ENCODE measurements at regions not wholly inside any gene's neighbourhood (a gene's known extent, or its start where the extent isn't known, plus 50 kb on each side); places are given as distances from the start of the nearest gene placed in this dataset.

DNA sequence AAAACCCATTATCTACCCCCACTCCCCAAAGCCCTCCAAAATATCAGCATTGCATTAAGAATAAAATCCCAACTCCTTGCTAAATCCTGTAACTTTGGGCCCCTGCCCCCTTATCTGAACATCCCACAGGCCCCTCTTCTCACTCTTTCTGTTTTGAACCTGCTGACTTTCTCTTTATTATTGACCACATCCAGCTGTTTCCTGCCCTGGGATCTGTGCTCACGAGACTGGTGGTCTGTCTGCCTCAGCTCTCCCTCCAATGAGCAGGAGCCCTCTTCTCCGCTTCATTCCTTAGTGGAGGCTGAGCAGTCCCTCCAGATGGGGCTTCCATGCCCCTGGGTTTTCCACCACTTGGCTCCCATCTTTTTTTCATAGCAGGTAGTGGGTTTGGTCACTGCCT, 116.9 kb downstream of the ACKR3 start:
- no peak for FAIRE-seq

DNA sequence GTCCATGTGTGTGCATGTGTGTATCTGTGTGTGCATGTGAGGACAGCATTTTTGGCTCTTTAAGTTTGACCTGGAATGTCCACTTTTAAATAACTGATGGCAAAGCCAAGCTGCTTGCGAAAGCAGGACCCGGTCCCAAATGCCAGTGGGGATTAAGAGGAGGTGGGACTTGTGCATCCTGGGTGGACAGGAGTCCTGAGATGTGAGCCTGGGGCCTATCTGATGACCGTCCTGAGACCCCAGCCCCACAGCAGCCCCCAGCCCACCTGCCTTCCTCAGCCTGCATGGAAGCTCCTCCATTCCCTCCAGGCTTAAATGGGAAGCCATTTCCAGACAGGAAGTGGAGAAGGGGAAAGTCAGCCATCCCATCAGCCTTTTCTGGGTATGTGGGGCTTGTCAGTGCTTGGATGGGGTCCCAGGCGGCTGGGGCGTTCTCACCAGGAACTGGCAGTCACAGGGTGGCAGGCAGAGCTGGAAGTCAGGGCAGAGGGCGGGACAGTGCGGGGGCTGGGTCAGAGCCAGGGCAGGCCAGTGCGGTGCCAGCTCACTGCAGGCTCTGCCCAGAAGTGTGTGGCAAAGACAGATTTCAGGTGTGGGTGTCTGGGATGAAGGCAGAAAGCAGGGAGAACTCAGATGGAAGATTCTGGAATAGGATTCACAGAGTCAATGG, 117.8 kb downstream of the ACKR3 start:
- no peak for FAIRE-seq
- TF ChIP-seq, protein P1, sequence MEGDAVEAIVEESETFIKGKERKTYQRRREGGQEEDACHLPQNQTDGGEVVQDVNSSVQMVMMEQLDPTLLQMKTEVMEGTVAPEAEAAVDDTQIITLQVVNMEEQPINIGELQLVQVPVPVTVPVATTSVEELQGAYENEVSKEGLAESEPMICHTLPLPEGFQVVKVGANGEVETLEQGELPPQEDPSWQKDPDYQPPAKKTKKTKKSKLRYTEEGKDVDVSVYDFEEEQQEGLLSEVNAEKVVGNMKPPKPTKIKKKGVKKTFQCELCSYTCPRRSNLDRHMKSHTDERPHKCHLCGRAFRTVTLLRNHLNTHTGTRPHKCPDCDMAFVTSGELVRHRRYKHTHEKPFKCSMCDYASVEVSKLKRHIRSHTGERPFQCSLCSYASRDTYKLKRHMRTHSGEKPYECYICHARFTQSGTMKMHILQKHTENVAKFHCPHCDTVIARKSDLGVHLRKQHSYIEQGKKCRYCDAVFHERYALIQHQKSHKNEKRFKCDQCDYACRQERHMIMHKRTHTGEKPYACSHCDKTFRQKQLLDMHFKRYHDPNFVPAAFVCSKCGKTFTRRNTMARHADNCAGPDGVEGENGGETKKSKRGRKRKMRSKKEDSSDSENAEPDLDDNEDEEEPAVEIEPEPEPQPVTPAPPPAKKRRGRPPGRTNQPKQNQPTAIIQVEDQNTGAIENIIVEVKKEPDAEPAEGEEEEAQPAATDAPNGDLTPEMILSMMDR (IDR thresholded peaks at IDR 0.05; ENCODE audit: insufficient read depth, missing control alignments): no peak

More for the DNA sequence above, 116.9 kb downstream of the ACKR3 start:
- TF ChIP-seq, protein P1 (IDR thresholded peaks at IDR 0.05; ENCODE audit: insufficient read depth, missing control alignments): no peak
- DNase-seq (ENCODE audit: insufficient read length, low spot score): no peak

DNA sequence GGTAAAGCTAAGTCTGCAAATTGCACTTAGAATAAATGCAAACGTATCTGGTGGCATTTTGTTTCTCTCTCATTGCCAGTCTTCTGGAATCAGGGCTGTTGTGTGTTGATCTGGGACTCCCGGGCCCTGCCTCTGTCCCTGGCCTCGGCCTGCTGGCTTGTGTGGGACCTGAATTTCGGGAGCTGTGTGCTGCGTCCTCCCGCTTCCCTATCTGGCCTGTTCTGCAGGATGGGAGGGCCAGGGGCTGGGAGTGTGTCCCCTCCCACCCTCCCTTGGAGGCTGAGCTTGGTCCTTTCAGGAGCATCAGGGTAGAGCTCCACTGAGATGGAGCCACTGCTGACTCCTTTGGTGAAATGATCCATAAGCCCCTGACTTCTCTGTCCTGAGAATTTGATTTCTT, 118.5 kb downstream of the ACKR3 start:
- DNase-seq (ENCODE audit: insufficient read length, low spot score) (no peak), FAIRE-seq (no peak)
- TF ChIP-seq, protein P1 (IDR thresholded peaks at IDR 0.05; ENCODE audit: insufficient read depth, missing control alignments): no peak

More for the DNA sequence above, 117.8 kb downstream of the ACKR3 start:
- no peak for DNase-seq (ENCODE audit: insufficient read length, low spot score)

DNA sequence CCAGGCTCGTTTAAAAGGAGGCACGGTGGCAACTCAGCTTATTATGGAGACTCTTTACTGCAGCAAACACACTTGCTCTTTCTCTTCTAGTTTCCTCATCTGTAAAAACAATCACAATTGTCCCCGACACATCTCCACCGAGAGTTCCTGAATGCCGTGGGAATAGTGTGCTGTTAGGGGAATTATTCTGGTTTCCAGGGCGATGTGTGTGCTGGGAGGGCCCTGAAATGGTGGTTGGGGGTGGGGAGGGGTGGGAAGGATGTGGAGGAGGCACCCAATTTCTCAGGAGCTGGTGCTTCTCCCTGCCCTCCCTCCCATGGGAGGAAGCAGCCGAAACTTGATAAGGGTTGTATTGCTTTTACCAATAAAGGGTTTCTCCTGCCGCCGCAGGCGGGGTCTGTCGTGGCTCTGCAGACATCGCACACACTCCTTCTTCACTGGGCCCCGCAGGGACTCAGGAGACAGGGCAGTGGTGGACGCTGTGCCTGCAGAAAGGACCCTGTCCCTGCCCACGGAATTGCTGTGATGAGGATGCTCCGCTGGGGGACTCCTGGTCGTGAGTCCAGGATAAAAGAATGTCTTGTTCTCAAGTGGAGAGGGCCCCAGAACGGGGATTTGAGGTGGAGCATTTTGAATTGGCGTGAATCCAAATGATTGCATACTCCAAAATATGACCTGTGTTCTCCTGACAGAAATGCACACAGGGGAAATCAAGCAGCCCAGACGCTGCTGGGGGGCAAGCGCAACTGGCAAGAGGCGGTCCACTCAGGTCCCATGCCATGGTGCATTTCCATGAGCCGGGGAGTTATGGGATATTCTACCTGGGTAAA, 119.2 kb downstream of the ACKR3 start:
- FAIRE-seq (no peak), DNase-seq (ENCODE audit: insufficient read length, low spot score) (no peak)
- TF ChIP-seq, protein P1 (IDR thresholded peaks at IDR 0.05; ENCODE audit: insufficient read depth, missing control alignments): no peak

DNA sequence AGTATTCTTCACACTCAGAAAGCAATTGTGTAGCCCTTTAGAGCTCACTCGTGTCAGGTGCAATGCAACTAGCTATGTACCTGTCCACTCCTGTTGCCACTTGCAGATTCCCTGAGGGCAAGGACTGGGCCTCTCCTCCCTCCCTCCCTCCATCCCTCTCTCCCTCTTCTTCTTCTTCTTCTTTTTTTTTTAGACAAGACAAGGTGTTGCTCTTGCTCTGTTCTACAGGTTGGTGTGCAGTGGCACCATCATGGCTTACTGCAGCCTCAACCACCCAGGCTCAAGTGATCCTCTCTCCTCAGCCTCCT, 119.7 kb downstream of the ACKR3 start:
- DNase-seq (ENCODE audit: insufficient read length, low spot score): no peak
- TF ChIP-seq, protein P1 (IDR thresholded peaks at IDR 0.05; ENCODE audit: insufficient read depth, missing control alignments): no peak
- no peak for FAIRE-seq

DNA sequence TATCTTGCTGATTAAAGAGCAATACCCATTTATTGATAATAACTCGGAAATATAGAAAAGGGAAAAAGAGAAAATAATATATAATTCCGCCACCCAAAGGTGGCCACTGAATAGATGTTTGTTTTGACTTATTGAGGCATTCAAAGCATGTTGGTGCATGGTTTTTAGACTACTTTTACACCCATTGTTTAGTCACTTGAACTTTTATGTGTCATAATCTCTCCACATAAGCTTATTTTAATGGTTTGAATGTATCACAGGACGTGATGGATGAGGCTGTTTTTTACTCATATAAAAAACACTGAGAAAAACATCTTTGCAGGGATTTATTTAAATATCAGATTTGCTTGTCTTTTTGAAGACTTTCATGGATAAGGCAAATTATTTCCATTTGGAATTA, 120.4 kb downstream of the ACKR3 start:
- FAIRE-seq (no peak), DNase-seq (ENCODE audit: insufficient read length, low spot score) (no peak)
- TF ChIP-seq, protein P1 (IDR thresholded peaks at IDR 0.05; ENCODE audit: insufficient read depth, missing control alignments): no peak

DNA sequence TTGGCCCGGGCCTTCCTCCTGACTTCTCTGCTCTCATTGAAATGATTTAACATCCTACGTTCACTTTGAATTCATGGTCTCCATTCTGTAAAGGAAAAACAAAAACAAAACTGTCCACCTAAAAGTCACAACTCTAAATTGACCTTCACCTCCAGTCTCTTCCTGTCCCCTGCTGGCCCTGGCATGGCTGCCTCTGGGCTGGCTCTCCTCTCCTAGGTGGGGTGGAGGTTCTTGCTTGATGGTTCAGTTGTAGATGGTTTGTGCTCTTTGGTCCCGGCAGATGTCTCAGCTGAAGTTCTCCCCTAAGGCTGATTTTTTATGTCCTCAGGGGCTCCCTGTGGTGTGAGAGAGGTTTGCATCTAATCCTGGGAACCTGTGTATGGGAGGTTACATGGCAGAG, 121.1 kb downstream of the ACKR3 start:
- FAIRE-seq (no peak), DNase-seq (ENCODE audit: insufficient read length, low spot score) (no peak)
- TF ChIP-seq, protein P1 (IDR thresholded peaks at IDR 0.05; ENCODE audit: insufficient read depth, missing control alignments): no peak
